ENCODE measurements at regions not wholly inside any gene's neighbourhood (a gene's known extent, or its start where the extent isn't known, plus 50 kb on each side); places are given as distances from the start of the nearest gene placed in this dataset.
"Not testable (repeated sequence)": the region's sequence is repeated elsewhere in the genome, so short reads cannot be mapped to it uniquely, and the experiment has no call there.

DNA sequence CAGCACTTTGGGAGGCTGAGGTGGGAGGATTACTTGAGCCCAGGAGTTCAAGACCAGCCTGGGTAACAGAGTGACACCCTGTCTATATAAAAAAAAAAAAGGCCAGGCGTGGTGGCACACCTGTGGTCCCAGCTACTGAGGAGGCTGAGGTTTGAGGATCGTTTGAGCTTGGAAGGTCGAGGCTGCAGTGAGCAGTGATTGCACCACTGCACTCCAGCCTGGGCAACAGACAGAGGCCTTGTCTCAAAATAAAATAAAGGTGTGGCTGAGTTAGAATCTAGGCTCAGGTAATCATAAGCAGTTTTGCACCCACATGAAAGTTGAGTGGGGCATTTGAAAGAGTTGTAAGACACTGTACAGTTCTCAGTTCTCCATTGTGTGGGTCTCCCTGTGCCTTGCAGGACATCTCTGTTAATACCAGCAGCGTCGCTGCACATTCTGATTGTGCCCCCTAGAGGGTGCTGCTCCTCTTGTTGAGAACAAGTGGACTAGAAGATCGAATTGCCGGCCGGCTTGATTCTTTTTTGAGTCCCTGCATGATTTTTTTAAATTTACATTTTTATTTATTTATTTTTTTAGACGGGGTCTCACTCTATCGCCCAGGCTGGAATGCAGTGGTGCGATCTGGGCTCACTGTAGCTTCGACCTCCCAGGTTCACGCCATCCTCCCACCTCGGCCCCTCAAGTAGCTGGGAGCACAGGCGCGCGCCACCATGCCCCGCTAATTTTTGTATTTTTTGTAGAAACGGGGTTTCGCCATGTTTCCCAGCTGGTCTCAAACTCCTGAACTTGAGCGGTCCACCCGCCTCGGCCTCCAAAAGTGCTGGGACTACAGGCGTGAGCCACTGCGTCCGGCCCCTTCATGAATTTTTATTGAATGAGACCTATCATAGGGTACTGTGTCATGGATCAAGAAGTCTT is 73.6 kb upstream of the RBMX start:
- H3K36me3 ChIP-seq (ENCODE audit: low read depth) = no peaks in the 10 kb centered on the region
- no peak overlapping the region for H3K4me3 ChIP-seq (ENCODE audit: severe bottlenecking)
- DNase-seq (ENCODE audit: low spot score) = no peak
- H3K27me3 ChIP-seq (ENCODE audit: insufficient read depth, poor library complexity, severe bottlenecking) = no peaks in the 10 kb centered on the region
- no peak overlapping the region for H3K27ac ChIP-seq (ENCODE audit: poor library complexity, severe bottlenecking)
- TF ChIP-seq, protein P1, sequence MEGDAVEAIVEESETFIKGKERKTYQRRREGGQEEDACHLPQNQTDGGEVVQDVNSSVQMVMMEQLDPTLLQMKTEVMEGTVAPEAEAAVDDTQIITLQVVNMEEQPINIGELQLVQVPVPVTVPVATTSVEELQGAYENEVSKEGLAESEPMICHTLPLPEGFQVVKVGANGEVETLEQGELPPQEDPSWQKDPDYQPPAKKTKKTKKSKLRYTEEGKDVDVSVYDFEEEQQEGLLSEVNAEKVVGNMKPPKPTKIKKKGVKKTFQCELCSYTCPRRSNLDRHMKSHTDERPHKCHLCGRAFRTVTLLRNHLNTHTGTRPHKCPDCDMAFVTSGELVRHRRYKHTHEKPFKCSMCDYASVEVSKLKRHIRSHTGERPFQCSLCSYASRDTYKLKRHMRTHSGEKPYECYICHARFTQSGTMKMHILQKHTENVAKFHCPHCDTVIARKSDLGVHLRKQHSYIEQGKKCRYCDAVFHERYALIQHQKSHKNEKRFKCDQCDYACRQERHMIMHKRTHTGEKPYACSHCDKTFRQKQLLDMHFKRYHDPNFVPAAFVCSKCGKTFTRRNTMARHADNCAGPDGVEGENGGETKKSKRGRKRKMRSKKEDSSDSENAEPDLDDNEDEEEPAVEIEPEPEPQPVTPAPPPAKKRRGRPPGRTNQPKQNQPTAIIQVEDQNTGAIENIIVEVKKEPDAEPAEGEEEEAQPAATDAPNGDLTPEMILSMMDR (IDR thresholded peaks at IDR 0.05; ENCODE audit: poor library complexity, severe bottlenecking) = peak; percentile 39
- peak; percentile 48; the same call in 1 of the 3 replicates for ATAC-seq (ENCODE audit: low read depth)
- H3K9me3 ChIP-seq (ENCODE audit: severe bottlenecking) = no peaks in the 10 kb centered on the region
- no peaks in the 10 kb centered on the region for H3K4me1 ChIP-seq (ENCODE audit: insufficient read depth, poor library complexity, severe bottlenecking)

DNA sequence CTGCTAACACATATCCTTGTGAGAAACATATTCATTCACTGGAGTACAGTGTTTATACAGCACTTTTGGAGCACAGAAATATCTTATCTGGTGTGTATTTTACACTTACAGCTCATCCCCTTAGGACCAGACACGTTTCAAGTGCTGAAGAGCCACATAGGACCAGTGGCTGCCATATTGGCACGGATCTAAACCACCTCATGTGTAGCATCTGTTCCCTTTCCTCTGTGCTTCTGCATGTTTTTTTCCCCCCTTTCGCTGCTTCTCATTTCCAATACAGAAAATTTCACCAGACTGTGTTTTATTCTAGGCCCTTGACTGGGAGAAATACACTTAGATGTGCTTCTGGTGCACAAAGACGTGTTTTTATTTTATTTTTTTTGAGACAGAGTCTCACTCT is 69.7 kb upstream of the RBMX start:
- TF ChIP-seq, protein P1 (IDR thresholded peaks at IDR 0.05; ENCODE audit: poor library complexity, severe bottlenecking) = no peak
- H3K9me3 ChIP-seq (ENCODE audit: severe bottlenecking) = no peaks in the 10 kb centered on the region
- H3K4me1 ChIP-seq (ENCODE audit: insufficient read depth, poor library complexity, severe bottlenecking) = no peaks in the 10 kb centered on the region
- no peaks in the 10 kb centered on the region for H3K36me3 ChIP-seq (ENCODE audit: low read depth)
- no peaks in the 10 kb centered on the region for H3K27me3 ChIP-seq (ENCODE audit: insufficient read depth, poor library complexity, severe bottlenecking)
- DNase-seq (ENCODE audit: low spot score) (no peak), ATAC-seq (ENCODE audit: low read depth) (no peak)
- no peak overlapping the region for H3K4me3 ChIP-seq (ENCODE audit: severe bottlenecking)
- no peak overlapping the region for H3K27ac ChIP-seq (ENCODE audit: poor library complexity, severe bottlenecking)

DNA sequence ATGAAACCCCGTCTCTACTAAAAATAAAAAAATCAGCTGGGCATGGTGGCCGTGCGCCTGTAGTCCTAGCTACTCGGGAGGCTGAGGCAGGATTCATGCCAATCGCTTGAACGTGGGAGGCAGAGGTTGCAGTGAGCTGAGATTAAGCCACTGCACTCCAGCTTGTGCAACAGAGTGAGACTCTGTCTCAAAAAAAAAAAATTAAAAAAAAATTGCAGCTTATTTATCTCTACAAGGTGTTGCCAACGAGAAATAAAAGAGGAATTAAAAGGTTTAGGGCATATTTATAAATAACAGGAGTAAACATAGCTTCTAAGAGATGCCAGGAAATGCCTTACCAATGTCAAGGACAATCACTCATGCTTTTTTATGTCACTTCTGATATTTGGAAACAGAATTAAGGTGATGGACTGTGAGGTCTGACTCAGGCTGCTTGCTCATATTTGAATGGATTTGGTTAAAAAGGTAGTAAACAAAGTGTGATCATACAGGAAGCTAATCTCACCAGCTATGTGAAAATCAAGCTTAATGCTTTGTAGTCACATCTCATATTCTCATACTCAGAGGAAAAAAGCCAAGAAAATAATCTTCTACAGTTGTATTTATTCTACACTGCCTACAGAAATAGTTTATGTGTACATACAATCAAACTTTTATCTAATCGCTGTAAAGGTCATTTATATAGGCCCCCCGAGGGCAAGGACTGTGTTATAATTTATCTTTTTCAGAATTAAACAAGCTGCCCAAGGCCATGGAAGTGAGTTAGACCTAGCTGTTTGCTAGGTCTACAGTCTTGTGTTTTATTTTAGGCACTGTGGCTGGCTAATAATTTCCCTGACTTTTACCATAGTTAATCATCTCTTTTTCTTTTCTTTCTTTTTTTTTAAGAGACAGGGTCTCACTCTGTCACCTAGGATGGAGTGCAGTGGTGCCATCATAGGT is 61.1 kb upstream of the RBMX start:
- H3K27me3 ChIP-seq (ENCODE audit: insufficient read depth, poor library complexity, severe bottlenecking) = no peaks in the 10 kb centered on the region
- H3K9me3 ChIP-seq (ENCODE audit: severe bottlenecking) = no peaks in the 10 kb centered on the region
- no peak overlapping the region for H3K4me3 ChIP-seq (ENCODE audit: severe bottlenecking)
- H3K36me3 ChIP-seq (ENCODE audit: low read depth) = no peaks in the 10 kb centered on the region
- DNase-seq (ENCODE audit: low spot score) = no peak
- no peak for ATAC-seq (ENCODE audit: low read depth)
- H3K4me1 ChIP-seq (ENCODE audit: insufficient read depth, poor library complexity, severe bottlenecking) = no peaks in the 10 kb centered on the region
- H3K27ac ChIP-seq (ENCODE audit: poor library complexity, severe bottlenecking) = no peak overlapping the region
- TF ChIP-seq, protein P1 (IDR thresholded peaks at IDR 0.05; ENCODE audit: poor library complexity, severe bottlenecking) = no peak

- Histone ChIP-seq H3K4me3 (ENCODE audit: severe bottlenecking) (no peak overlapping the region), H3K4me1 (ENCODE audit: insufficient read depth, poor library complexity, severe bottlenecking) (no peaks in the 10 kb centered on the region), H3K27ac (ENCODE audit: poor library complexity, severe bottlenecking) (no peak overlapping the region), H3K9me3 (ENCODE audit: severe bottlenecking) (no peaks in the 10 kb centered on the region), H3K27me3 (ENCODE audit: insufficient read depth, poor library complexity, severe bottlenecking) (no peaks in the 10 kb centered on the region), H3K36me3 (ENCODE audit: low read depth) (no peaks in the 10 kb centered on the region)
- DNase-seq (ENCODE audit: low spot score) (no peak), ATAC-seq (ENCODE audit: low read depth) (no peak)
- TF ChIP-seq, protein P1 (IDR thresholded peaks at IDR 0.05; ENCODE audit: poor library complexity, severe bottlenecking) = no peak
Measured at GRCh38 chrX:136936183-136936549, 55.6 kb upstream of the RBMX start.

GRCh38 chrX:136935533-136936182 is 55.1 kb upstream of the RBMX start:
- H3K4me3 ChIP-seq (ENCODE audit: severe bottlenecking); ATAC-seq (ENCODE audit: low read depth); DNase-seq (ENCODE audit: low spot score); H3K27me3 ChIP-seq (ENCODE audit: insufficient read depth, poor library complexity, severe bottlenecking); H3K9me3 ChIP-seq (ENCODE audit: severe bottlenecking); H3K36me3 ChIP-seq (ENCODE audit: low read depth); H3K4me1 ChIP-seq (ENCODE audit: insufficient read depth, poor library complexity, severe bottlenecking); H3K27ac ChIP-seq (ENCODE audit: poor library complexity, severe bottlenecking): not testable (repeated sequence)

DNA sequence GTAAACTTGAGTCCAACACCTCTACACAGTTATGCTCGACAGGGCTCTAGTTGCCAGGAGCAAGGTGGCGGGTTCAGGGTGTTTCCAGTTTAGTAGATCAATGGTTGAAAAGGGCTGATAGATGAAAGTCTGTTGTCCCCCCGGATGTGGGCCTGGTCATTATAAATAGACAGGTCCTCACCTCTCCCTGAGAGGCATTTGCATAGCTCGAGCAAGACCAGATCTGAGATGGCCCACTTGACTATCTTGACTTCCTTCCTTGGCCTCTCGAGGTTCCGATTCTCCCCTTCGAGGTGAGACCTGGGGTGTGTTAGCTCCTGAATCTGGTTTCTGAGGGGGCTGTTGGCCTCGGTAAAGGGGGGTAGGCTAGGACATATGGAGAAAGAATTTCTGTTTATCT is 54.1 kb upstream of the RBMX start:
- not testable (repeated sequence) for H3K27me3 ChIP-seq (ENCODE audit: insufficient read depth, poor library complexity, severe bottlenecking); H3K36me3 ChIP-seq (ENCODE audit: low read depth); H3K27ac ChIP-seq (ENCODE audit: poor library complexity, severe bottlenecking); H3K9me3 ChIP-seq (ENCODE audit: severe bottlenecking); H3K4me3 ChIP-seq (ENCODE audit: severe bottlenecking); H3K4me1 ChIP-seq (ENCODE audit: insufficient read depth, poor library complexity, severe bottlenecking); ATAC-seq (ENCODE audit: low read depth); DNase-seq (ENCODE audit: low spot score)
